ENCODE measurements at regions not wholly inside any gene's neighbourhood (a gene's known extent, or its start where the extent isn't known, plus 50 kb on each side); places are given as distances from the start of the nearest gene placed in this dataset.

DNA sequence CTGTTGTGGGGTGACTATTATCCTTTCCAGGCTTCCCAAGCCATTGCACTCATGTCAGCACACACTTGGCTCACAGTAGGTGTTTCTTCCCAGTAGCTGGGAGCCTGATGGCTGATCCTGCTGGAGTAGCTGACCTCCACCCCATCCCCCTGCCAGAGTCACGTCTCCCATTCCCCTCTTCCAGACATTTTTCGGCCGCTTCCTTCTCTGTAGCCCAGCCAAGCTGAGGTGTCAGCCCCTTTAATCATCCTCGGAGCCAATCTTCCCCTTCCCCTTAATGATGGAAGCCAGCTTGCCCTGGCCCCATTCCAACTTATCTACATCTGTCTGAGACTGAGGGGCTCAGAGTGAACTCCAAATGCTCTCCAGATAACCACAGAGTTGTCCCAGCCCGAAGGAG is 550.7 kb downstream of the MN1 start:
- TF ChIP-seq, protein P1, sequence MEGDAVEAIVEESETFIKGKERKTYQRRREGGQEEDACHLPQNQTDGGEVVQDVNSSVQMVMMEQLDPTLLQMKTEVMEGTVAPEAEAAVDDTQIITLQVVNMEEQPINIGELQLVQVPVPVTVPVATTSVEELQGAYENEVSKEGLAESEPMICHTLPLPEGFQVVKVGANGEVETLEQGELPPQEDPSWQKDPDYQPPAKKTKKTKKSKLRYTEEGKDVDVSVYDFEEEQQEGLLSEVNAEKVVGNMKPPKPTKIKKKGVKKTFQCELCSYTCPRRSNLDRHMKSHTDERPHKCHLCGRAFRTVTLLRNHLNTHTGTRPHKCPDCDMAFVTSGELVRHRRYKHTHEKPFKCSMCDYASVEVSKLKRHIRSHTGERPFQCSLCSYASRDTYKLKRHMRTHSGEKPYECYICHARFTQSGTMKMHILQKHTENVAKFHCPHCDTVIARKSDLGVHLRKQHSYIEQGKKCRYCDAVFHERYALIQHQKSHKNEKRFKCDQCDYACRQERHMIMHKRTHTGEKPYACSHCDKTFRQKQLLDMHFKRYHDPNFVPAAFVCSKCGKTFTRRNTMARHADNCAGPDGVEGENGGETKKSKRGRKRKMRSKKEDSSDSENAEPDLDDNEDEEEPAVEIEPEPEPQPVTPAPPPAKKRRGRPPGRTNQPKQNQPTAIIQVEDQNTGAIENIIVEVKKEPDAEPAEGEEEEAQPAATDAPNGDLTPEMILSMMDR (IDR thresholded peaks at IDR 0.05; ENCODE audit: low read length), result no peak
- TF ChIP-seq EZH2 (optimal IDR thresholded peaks at IDR 0.05; ENCODE audit: low read depth, low read length), result no peak
- no peak for TF ChIP-seq EZH2phosphoT487 (IDR thresholded peaks at IDR 0.05; ENCODE audit: low read length)

Data from MM.1S (cell line).